ENCODE measurements at regions not wholly inside any gene's neighbourhood (a gene's known extent, or its start where the extent isn't known, plus 50 kb on each side); places are given as distances from the start of the nearest gene placed in this dataset.
"Not testable (repeated sequence)": the region's sequence is repeated elsewhere in the genome, so short reads cannot be mapped to it uniquely, and the experiment has no call there.

GRCh38 chr9:113665756-113666155 is 202.2 kb downstream of the RGS3 start:
- no peak for DNase-seq

DNA sequence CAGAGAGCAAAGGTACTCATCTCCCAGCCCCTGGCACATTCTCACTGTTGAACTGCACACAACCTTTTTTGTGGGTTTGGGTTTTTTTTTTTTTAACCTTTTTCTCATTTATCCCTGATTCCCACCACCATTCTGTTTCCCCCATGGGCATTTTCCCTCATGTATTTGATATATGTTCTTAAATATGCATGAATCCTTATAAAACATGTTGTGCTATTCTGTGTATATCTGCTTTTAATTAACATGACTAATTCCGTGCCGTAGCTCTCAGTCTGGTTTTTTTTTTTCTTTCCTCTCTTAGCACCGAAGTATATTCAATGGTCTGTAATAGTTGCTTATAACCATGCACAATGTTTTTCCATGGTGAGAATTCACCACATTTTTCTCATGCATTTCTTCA is 204.5 kb downstream of the RGS3 start:
- no peak for DNase-seq

GRCh38 chr9:113669522-113670115 is 206.1 kb downstream of the RGS3 start:
- no peak for DNase-seq

DNA sequence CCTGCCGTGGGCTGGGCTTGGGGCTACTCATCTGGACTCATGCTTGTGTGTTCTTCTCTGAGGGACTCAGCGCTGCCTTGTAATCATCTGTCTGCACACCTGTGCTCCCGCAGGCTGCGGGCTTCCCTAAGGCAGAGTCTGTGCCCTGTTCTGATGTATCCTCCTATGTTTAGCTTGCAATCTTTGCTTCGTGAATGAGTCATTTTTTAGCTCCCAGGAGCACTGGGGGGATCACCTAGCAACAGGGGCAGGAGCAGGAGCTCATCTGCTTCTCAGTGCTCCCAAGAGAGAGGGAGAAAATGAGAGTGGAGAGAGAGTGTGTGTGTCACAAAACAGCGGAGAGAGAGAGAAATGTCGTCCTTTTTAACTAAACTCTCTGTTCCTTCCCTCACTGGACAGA is 202.4 kb upstream of the ZNF618 start:
- DNase-seq = no peak

- no peak for DNase-seq
Observed at GRCh38 chr9:113674436-113674835, 201.7 kb upstream of the ZNF618 start.

DNA sequence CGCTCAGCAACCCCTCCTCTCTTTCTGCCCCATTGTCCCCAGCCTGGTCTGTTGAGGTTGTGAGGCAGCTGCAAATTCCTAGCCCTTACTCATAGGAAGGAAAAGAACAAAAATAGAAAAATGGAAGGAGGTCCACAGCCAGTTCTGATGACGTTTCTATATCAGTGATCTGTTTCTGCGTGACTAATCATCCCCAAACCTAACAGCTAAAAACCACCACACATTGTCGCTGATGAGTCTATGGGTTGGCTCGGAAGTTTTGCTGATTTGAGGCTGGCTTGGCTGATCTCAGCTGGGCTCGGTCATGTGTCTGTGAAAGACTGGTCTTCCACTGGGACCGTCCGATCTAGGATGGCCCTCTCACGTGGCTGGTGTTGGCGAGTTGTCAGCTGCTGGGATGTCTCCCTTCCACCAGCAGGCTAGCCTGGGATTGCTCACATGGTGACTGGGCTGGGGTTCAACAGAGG is 200.6 kb upstream of the ZNF618 start:
- DNase-seq = no peak

GRCh38 chr9:113677057-113677456 is 199.1 kb upstream of the ZNF618 start:
- DNase-seq = no peak

GRCh38 chr9:113677569-113677968 is 198.5 kb upstream of the ZNF618 start:
- DNase-seq = no peak

DNA sequence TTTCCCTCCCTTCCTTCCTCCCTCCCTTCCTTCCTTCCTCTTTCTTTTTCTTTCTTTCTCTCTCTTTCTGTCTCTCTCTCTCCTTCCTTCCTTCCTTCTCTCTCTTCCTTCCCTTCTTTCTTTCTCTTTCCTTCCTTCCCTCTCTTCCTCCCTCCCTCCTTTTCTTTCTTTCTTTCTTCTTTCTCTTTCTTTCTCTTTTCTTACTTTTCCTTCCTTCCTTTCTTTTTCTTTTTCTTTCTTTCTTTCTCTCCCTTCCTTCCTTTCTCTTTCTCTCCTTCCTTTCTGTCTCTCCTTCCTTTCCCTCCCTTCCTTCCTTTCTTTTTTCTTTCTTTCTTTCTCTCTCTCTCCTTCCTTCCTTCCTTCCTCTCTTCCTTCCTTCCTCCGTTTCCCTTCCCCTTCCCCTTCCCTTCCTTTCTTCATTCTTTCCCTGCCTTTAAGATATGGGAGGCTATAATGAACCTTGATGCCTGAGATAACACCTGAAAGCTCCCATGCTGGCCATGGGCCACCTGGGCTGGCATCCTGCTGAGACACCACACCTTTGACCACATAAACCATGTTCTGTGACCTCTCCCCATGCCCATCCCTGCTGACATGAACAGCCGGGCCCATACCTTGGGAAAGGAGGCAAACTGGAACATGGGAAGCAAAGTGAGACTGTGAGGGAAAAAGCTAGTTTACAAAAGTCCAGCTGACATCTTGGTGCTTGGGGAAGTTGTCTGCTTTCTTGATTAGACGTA is 197.8 kb upstream of the ZNF618 start:
- no peak for DNase-seq

DNA sequence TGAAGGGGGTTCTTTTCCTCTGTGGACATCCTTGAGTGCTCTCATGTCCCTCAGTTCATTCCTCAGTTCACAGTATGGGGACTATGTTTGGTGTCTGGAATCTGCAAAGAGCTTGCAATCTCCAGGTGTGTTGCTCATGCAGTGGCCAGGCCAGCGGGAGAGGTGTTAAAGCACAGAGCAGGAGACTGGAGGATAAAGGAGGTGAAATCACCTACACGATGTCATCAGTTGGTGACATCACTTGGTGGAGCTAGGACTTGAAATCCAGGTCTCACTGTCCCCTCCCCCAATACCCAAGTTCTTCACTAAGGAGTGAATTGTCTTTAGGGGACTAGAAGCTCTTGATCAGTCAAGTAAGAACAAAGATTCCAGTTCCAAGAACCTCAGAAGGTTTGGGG is 197.3 kb upstream of the ZNF618 start:
- DNase-seq = no peak

- DNase-seq = no peak
Observed at GRCh38 chr9:113682297-113682771, 193.8 kb upstream of the ZNF618 start.

DNA sequence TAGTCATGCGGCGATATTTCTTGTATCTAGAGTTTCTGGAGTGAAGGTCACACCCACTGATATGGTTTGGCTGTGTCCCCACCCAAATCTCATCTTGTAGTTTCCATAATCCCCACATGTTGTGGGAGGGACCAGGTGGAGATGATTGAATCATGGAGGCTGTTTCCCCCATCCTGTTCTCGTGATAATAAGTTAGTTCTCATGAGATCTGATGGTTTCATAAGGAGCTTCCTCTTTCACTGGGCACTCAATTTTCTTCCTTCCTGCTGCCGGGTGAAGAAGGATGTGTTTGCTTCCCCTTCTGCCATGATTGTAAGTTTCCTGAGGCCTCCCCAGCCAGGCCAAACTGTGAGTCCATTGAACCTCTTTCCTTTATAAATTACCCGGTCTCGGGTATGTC is 190.5 kb upstream of the ZNF618 start:
- not testable (repeated sequence) for DNase-seq

DNA sequence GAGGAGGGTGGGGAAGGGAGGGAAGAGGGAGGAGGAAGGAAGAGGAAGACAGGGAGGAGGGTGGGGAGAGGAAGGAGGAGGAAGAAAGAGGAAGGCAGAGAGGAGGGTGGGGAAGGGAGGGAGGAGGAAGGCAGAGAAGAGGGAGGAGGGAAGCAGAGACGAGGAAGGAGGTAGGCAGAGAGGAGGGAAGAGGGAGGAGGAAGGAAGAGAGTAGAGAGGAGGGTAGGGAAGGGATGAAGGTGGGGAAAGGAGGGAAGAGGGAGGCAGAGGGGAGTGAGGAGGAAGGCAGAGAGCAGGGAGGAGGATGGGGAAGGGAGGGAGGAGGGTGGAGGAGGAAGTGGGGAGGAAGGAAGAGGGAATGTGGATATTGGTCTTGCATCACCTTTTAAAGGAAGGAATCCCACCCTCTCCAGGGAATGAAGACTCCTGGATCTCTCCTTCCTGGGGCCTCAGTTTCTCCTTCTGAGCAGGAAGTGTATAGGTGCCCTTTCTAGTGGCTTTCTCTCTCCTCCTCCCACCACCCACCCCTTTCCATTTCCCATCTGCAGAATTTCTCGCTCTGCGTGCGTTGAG is 188.9 kb upstream of the ZNF618 start:
- DNase-seq = no peak

DNA sequence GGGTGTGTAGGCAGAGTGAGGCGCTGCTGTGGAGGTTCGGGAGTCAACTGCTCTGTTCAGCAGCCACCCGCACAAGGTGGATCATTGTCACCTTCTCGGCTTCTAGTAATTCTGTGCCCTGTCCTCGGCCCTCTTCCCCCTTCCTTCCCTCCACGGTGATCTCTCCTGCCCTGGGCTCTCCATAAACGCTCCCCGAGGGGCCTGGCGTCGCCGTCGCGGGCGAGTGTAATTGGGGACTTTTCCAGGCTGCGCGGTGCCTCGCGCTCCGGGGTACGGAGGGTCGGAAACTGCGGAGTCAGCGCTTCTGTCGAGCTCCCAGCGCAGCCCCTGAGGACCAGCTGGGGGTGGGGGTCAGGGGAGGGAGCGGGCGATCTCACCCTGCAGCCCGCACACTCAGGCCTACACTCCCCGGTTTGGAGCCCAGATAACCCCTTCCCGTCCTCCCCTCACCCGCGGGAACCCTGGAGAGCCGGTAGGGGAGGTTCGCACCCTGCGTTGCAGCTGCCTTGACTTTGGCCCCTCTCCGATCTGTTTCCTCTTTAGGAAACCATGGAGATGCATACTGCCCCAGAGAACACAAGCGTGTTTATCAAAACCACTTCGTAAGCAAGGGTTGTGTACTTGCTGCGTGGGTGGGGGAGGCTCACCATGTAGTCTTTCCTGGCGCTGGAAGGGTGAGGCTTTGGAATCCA is 188.3 kb upstream of the ZNF618 start:
- DNase-seq = no peak

DNA sequence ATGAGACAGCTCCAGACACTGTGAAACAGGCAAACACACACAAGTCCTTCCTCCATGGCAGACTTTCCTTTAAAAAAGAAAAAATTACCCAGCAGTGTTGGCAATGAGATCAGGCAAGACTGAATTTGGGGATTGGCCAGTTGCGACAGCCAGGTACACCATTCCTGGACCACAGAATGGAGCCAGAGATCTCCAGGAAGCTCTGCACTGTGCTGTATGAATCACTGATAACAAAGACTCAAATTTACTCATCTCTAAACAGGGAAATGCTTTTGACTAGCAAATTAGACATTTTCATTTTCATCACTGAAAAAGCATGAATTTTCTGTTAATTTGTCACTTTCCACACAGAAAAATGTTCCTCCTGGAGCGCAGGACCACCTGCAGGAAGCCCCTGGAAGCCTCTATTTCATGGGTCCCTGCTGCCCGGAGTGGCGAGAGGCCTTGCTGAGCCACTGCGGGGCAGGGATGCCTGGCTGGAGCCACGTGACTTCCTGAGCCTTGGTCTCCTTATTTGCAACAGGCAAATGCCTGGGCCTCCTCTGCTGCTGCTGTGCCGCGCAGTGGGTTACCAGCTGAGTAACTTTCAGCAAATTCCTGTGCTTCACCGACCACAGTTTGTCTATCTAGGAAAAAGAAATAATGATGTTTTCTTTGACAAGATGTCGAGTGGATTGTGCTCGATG is 185.9 kb upstream of the ZNF618 start:
- DNase-seq = no peak

GRCh38 chr9:113692256-113692655 is 183.9 kb upstream of the ZNF618 start:
- DNase-seq = no peak

GRCh38 chr9:113694912-113695311 is 181.2 kb upstream of the ZNF618 start:
- no peak for DNase-seq

- DNase-seq = no peak
Observed at GRCh38 chr9:113695440-113695851, 180.7 kb upstream of the ZNF618 start.

DNA sequence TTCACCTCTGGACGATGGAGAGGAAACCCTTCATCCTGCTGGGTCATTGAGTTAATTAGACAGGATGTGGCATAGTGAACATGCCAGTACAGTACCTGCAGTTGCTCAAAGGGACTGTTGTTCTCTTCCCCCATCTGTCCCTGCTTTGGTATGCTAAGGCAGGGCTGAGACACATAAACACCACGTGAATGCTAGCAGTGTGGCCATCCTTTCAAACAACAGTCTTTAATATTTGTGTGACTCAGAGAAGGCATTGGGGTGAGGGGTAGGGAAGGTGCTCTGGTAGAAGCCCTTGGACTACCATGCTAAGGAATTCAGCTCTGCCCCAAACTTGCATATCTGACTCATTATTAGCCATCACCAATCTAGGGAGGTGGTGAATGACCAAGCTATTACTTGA is 180.2 kb upstream of the ZNF618 start:
- DNase-seq = no peak

DNA sequence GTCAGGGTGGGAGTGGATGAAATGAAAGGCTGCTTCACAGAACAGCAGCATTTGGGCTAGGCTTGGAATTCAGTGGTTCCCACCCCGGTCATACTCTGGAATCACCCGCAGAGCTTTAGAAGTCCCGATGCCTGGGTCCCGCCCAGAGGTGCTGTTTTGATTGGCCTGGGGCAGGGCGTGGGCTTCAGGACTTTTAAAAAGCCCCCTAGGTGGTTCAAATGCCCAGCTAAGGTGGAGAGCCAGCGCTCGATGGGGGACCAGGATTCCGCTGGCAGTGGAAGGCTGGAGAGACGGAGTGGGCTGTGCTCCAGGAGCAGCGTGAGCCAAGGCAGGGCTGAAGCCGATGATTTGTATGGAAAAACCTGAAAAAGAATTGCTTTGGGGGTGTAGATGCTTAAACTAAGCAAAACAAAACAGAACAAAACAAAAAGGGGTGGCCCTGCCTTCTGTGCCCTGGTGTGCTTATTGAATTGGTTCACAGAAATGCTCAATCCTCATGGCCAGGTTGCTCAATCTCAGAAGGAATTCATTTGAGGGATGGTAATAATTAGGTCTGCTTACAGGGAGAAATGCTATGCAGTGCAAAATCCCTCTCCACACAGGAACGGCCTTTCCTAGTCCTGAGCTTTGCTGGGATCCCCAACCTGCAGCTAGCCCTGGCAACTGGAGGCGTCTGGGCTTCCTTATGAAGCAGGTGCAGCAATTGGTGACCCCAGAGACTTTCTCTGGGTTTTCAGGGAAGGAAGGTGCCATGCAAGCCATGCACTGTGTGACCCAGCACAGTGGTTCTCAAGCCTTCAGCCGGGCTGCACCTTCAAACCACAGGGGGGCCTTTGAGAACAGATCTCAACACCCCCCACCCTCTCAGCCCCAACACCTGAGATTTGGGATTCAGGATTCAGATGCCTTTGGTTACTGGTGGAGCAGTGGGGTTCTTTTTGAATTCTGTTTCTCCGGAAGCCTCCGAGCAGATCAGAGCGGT is 174.0 kb upstream of the ZNF618 start:
- DNase-seq = no peak

DNA sequence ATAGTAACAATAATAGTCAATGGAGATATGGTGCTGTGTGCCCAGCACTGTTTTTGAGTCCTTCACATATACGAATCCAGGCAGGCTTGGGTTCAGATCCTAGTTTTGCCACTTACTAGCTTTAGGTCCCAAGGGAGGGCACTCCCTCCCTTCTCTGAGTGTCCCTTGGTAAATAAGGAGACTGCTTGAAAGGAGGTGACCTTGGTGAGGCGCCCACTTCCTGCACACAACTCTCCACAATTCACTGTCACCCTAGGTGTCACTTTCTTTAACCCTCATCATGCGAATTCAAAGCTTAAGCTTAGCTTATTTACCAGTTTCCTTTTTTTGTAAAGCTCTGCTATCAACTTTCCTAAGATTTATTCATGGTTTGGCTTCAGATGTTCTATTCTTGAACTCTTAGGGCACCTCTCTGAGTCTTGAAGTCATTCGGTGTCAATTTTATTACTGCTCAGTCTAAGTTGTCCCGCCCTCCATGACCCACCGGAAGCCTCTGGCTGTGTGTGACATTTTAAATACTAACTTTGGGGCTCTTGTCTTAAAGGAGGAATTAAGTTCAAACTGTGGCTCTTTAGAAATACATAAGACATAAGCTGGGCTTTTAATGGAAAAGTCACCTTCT is 170.7 kb upstream of the ZNF618 start:
- DNase-seq = no peak
